ENCODE measurements at regions not wholly inside any gene's neighbourhood (a gene's known extent, or its start where the extent isn't known, plus 50 kb on each side); places are given as distances from the start of the nearest gene placed in this dataset.

- Histone ChIP-seq H2BK20ac (ENCODE audit: low read length) (no peak overlapping the region), H3K4me2 (ENCODE audit: insufficient read depth in 1 of 2, low read depth in 2 of 2, low read length in 2 of 2) (no peak overlapping the region), H3K4me3 (ENCODE audit: extremely low read depth in 1 of 4, insufficient read depth in 2 of 4, low read depth in 3 of 4, low read length in 4 of 4) (no peak overlapping the region), H4K8ac (ENCODE audit: extremely low read depth, insufficient read depth, low read length) (no peak overlapping the region), H2BK5ac (ENCODE audit: low read depth, low read length) (no peak overlapping the region), H4K20me1 (replicated peaks in 1 of 2; ENCODE audit: control insufficient read depth in 1 of 2, insufficient read depth in 2 of 2, low read length in 2 of 2) (no peaks in the 10 kb centered on the region), H3K18ac (ENCODE audit: extremely low read depth, low read length) (no peak overlapping the region), H4K91ac (replicated peaks; ENCODE audit: insufficient read length, low read length) (no peak overlapping the region), H2AFZ (ENCODE audit: low read length) (no peak overlapping the region), H3K23me2 (ENCODE audit: low read depth, low read length) (no peaks in the 10 kb centered on the region), H3K23ac (ENCODE audit: insufficient read length) (no peak overlapping the region), H3K14ac (ENCODE audit: insufficient read length) (no peak overlapping the region), H4K5ac (ENCODE audit: insufficient read length, low read depth, low read length) (no peak overlapping the region), H3K79me1 (ENCODE audit: low read depth, low read length) (no peaks in the 10 kb centered on the region), H3K36me3 (ENCODE audit: control insufficient read depth in 2 of 4, insufficient read depth in 4 of 4, low read length in 3 of 4) (no peaks in the 10 kb centered on the region), H3K9me3 (ENCODE audit: insufficient read depth in 2 of 2, low read depth in 1 of 2, low read length in 1 of 2) (peaks cover 0 to 2% of the 10 kb centered on the region in 2 experiments; a peak in 1 of 4 replicates), H3K27me3 (replicated peaks in 1 of 4; ENCODE audit: control insufficient read depth in 3 of 4, extremely low read depth in 1 of 4, insufficient read depth in 3 of 4, low read length in 3 of 4) (no peaks in the 10 kb centered on the region), H3K79me2 (ENCODE audit: control insufficient read depth in 1 of 2, insufficient read depth in 2 of 2, low read length in 2 of 2) (no peaks in the 10 kb centered on the region), H2BK12ac (ENCODE audit: low read depth, low read length) (no peak overlapping the region), H3K4ac (replicated peaks; ENCODE audit: insufficient read length, low read depth, low read length) (no peak overlapping the region), H2BK15ac (ENCODE audit: low read length) (no peak overlapping the region), H2BK120ac (replicated peaks; ENCODE audit: low read depth, low read length) (no peak overlapping the region), H3K9ac (replicated peaks in 1 of 4; ENCODE audit: extremely low read depth in 1 of 4, low read depth in 3 of 4, low read length in 3 of 4) (no peak overlapping the region), H3K27ac (ENCODE audit: low read depth, low read length) (no peak overlapping the region), H3K4me1 (replicated peaks in 1 of 4; ENCODE audit: control insufficient read depth in 3 of 4, insufficient read depth in 4 of 4, low read length in 3 of 4) (peaks cover 0 to 5% (median 0%) of the 10 kb centered on the region in 4 experiments; a peak in 1 of 7 replicates), H3K56ac (replicated peaks; ENCODE audit: insufficient read length, low read depth, low read length) (no peak overlapping the region), H2AK5ac (ENCODE audit: low read depth, low read length) (no peak overlapping the region)
- no peak for FAIRE-seq
- CTCF ChIA-PET (ENCODE audit: partially characterized antibody), result no interaction called here
- POLR2A ChIA-PET (ENCODE audit: partially characterized antibody), result no interaction called here
- TF ChIP-seq KDM4A (IDR thresholded peaks at IDR 0.05; ENCODE audit: low read depth, low read length, severe bottlenecking) (no peak), TCF12 (IDR thresholded peaks at IDR 0.05; ENCODE audit: low read depth, low read length) (0 out of 2 replicates have a peak, but pooled peaks have one; percentile 27), NANOG (IDR thresholded peaks at IDR 0.05; ENCODE audit: insufficient read depth, low read depth, low read length, poor library complexity, severe bottlenecking) (peak; percentile 19)
- WGBS, 2 experiments (ENCODE audit: extremely low coverage in 1 of 2, insufficient coverage in 1 of 2, insufficient read length in 1 of 2, insufficient replicate concordance in 2 of 2, low coverage in 1 of 2, low lambda C conversion rate in 2 of 2, missing lambda C conversion rate in 1 of 2), result 71% methylated on average over 7 of the region's 7 CpGs; no CpG with 5 or more reads in 1 of the 2 experiments
- DNase-seq (ENCODE audit: low read depth in 1 of 2, low spot score in 2 of 2), result peak in 1 of 2 experiments; percentile 46
These were observed 88.8 kb upstream of the ANKFN1 start for GRCh38 chr17:56064506-56064905.
